ENCODE measurements at regions not wholly inside any gene's neighbourhood (a gene's known extent, or its start where the extent isn't known, plus 50 kb on each side); places are given as distances from the start of the nearest gene placed in this dataset.

DNA sequence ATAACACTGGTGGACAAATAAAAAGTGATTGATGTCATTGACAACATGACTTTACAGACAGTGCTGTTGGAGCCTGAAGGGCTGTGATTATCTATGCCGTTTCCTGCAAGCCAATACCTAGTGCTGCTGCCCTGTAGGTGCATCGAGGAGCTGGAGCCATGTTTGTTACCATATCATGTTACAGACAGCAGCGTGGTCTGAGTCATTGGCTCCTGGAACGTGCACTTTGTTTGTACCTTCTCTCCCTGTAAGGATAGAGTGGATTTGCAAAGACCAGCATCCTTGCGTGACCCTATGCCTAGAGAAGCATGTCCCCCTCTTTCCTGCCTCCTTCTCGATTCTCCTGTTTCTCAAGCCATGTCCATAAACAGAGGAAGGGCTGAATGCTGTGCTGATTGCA is 597.2 kb downstream of the TYW1 start:
- TF ChIP-seq, protein P1, sequence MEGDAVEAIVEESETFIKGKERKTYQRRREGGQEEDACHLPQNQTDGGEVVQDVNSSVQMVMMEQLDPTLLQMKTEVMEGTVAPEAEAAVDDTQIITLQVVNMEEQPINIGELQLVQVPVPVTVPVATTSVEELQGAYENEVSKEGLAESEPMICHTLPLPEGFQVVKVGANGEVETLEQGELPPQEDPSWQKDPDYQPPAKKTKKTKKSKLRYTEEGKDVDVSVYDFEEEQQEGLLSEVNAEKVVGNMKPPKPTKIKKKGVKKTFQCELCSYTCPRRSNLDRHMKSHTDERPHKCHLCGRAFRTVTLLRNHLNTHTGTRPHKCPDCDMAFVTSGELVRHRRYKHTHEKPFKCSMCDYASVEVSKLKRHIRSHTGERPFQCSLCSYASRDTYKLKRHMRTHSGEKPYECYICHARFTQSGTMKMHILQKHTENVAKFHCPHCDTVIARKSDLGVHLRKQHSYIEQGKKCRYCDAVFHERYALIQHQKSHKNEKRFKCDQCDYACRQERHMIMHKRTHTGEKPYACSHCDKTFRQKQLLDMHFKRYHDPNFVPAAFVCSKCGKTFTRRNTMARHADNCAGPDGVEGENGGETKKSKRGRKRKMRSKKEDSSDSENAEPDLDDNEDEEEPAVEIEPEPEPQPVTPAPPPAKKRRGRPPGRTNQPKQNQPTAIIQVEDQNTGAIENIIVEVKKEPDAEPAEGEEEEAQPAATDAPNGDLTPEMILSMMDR (IDR thresholded peaks at IDR 0.05; ENCODE audit: insufficient read depth, low read length, severe bottlenecking): no peak
- no peak overlapping the region for H3K4me3 ChIP-seq (ENCODE audit: low read depth, low read length)
- DNase-seq (ENCODE audit: low read depth) (no peak), FAIRE-seq (no peak)
- no peaks in the 10 kb centered on the region for H3K27me3 ChIP-seq (ENCODE audit: control insufficient read depth, insufficient read depth, low read length)
- no peaks in the 10 kb centered on the region for H3K36me3 ChIP-seq (ENCODE audit: control insufficient read depth, insufficient read depth, low read length)

DNA sequence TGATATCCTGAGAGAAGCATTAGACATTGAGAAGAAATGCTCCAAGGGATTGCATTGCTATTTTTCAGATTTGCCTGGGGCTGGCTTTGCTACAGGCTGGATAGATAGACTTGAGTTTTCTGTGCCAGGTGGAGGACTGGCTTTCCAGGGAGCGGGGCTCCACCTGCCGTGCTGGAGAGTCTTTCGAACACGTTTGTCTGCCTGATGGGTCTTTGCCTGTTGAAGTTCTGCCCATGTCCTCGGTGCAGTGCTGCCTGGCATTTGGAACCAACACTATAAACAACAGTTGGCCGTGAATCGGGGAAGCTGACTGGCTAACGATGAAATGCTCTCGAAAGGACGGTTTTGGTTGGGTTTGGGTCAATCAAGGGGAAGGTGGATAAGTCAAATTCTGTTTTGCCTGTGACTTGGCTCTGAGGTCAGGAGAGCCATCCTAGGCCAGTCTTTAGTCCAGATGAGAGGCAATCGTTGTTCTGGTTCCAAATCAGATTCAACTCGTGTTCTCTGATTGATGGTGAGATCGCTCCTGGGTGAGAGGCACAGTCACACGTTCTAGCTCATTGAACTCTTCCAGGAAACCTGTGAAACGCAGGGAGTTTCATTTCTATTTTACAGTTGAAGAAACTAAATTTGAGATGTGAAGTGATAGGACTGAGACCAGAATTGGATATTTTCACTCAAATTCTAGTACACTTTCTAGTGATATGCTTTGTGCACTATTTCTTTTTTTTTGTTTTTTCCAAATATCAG is 599.0 kb downstream of the TYW1 start:
- DNase-seq (ENCODE audit: low read depth) (no peak), FAIRE-seq (no peak)
- Histone ChIP-seq H3K27me3 (ENCODE audit: control insufficient read depth, insufficient read depth, low read length) (no peaks in the 10 kb centered on the region), H3K36me3 (ENCODE audit: control insufficient read depth, insufficient read depth, low read length) (no peaks in the 10 kb centered on the region), H3K4me3 (ENCODE audit: low read depth, low read length) (no peak overlapping the region)
- TF ChIP-seq, protein P1 (IDR thresholded peaks at IDR 0.05; ENCODE audit: insufficient read depth, low read length, severe bottlenecking): no peak

DNA sequence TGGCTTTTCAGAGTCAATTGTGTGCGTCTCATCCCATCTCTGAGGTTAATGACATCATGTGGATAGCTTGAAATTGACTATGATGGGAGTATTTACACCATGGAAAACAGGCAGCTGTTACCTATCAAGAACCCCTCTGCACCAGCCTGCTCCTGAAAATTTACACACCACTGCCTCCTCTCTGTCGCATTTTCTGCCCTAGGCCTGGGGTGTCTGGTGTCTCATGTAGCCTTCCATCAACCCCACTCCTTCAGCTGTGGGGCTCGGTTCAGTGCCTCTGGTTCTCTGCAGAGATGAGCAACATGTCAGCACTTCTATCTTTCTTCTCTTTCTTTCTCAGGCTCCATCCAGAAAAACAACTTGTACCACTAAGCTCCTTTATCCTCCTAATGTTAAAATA is 600.5 kb downstream of the TYW1 start:
- no peak overlapping the region for H3K4me3 ChIP-seq (ENCODE audit: low read depth, low read length)
- no peaks in the 10 kb centered on the region for H3K27me3 ChIP-seq (ENCODE audit: control insufficient read depth, insufficient read depth, low read length)
- no peak for DNase-seq (ENCODE audit: low read depth)
- peak; percentile 36 for FAIRE-seq
- H3K36me3 ChIP-seq (ENCODE audit: control insufficient read depth, insufficient read depth, low read length): no peaks in the 10 kb centered on the region
- TF ChIP-seq, protein P1 (IDR thresholded peaks at IDR 0.05; ENCODE audit: insufficient read depth, low read length, severe bottlenecking): no peak

DNA sequence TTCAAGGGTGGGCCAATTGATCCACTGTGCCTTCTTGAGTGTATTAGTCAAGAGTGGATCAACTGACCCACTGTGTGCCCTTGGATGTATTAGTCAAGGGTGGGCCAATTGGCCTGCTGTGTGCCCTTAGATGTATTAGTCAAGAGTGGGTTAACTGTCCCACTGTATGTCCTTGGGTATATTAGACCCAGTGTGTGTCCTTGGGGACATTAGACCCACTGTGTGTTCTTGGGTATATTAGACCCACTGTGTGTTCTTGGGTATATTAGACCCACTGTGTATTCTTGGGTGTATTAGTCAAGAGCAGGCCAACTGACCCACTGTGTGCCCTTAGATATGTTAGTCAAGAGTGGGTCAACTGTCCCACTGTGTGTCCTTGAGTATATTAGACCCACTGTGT is 601.8 kb downstream of the TYW1 start:
- H3K4me3 ChIP-seq (ENCODE audit: low read depth, low read length): no peak overlapping the region
- DNase-seq (ENCODE audit: low read depth): no peak
- TF ChIP-seq, protein P1 (IDR thresholded peaks at IDR 0.05; ENCODE audit: insufficient read depth, low read length, severe bottlenecking): no peak
- no peaks in the 10 kb centered on the region for H3K36me3 ChIP-seq (ENCODE audit: control insufficient read depth, insufficient read depth, low read length)
- H3K27me3 ChIP-seq (ENCODE audit: control insufficient read depth, insufficient read depth, low read length): no peaks in the 10 kb centered on the region
- FAIRE-seq: no peak

DNA sequence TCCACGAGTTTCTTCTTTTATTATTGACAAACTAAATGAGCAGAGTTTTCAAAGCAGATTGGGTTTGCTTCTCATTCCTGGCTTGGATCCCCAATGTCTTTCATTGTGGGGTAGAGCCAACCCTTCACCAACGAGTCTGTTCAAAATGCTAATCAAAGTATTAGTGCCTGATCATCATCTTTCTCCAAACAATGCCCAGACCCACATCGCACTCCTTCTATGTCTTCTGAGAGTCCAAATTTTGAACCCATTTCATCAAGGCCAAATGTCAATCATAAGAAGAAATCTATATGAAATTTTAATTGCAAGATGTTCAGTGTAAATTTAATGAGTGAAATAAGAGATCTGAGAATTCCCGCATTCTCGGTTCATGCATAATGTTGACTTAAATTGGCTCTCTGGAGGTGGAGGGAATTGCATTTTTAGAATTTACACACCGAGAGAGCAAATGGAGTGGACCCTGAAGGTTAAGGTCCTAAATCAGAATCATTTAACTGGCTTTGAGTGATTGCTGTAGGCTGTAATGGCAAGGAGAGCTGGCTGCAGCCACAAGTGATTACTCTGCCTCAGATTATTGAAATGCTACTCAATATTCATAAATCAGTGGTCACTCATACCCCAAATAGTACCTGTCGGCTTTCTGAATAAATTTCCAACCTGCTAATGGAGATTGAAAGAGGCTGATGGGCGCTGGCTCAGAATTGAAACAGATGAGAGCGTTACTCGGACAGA is 602.9 kb downstream of the TYW1 start:
- TF ChIP-seq, protein P1 (IDR thresholded peaks at IDR 0.05; ENCODE audit: insufficient read depth, low read length, severe bottlenecking): no peak
- no peaks in the 10 kb centered on the region for H3K27me3 ChIP-seq (ENCODE audit: control insufficient read depth, insufficient read depth, low read length)
- FAIRE-seq (no peak), DNase-seq (ENCODE audit: low read depth) (no peak)
- no peak overlapping the region for H3K4me3 ChIP-seq (ENCODE audit: low read depth, low read length)
- H3K36me3 ChIP-seq (ENCODE audit: control insufficient read depth, insufficient read depth, low read length): no peaks in the 10 kb centered on the region
